PC-9 (cell line): ENCODE measurements at regions not wholly inside any gene's neighbourhood (a gene's known extent, or its start where the extent isn't known, plus 50 kb on each side); places are given as distances from the start of the nearest gene placed in this dataset.

Source experiments
- BruUV-seq: library from RNA; stranded (reverse); fragments of 400-500 nt; replicated peaks from 2 replicates; lab custom pipeline; 2021; lab: Mats Ljungman, UMichigan
- CTCF ChIA-PET: fragments of 300-600 bp; sonication (Branson Sonifier 250); formaldehyde crosslinking; loops from one replicate; lab custom pipeline; 2022; ENCODE audit warnings: antibody characterized with exemption; lab: Charles Lee
- POLR2A ChIA-PET: fragments of 300-600 bp; sonication (Branson Sonifier 250); formaldehyde crosslinking; loops from one replicate; lab custom pipeline; 2022; ENCODE audit warnings: antibody characterized with exemption; ENCODE audit not compliant: unreplicated experiment; lab: Charles Lee
- DNase-seq, 2 experiments: peaks; one replicate each; pipeline versions ENCODE4 v3.0.0 to v3.0.0-alpha.2; 2015 to 2022; ENCODE audit warnings: mixed read lengths in 1 of 2
- H2AFZ ChIP-seq: fragments of 200-600 bp; sonication (generic); 2 replicates; pipeline ENCODE4 v1.8.1; 2017; ENCODE audit warnings: antibody characterized with exemption
- H3F3A ChIP-seq: fragments of 200-600 bp; sonication (generic); 2 replicates; pipeline ENCODE4 v1.8.1; 2017; ENCODE audit warnings: antibody characterized with exemption, mild to moderate bottlenecking, low read depth; ENCODE audit not compliant: insufficient read depth
- H3K27ac ChIP-seq: fragments of 200-600 bp; sonication (generic); 2 replicates; pipeline ENCODE4 v1.6.1; 2016; ENCODE audit warnings: mixed run types
- H3K27me3 ChIP-seq: fragments of 200-600 bp; sonication (generic); 2 replicates; pipeline ENCODE4 v1.6.1; 2016; ENCODE audit warnings: low read depth, mixed run types; ENCODE audit not compliant: insufficient read depth
- H3K36me3 ChIP-seq: fragments of 200-600 bp; sonication (generic); 2 replicates; pipeline ENCODE4 v1.6.1; 2016; ENCODE audit warnings: low read depth, mixed run types
- H3K4me1 ChIP-seq: fragments of 200-600 bp; sonication (generic); replicated peaks from 2 replicates; pipeline ENCODE4 v1.6.1; 2016; ENCODE audit warnings: mixed run types; ENCODE audit not compliant: insufficient read depth
- H3K4me2 ChIP-seq: fragments of 200-600 bp; sonication (generic); 2 replicates; pipeline ENCODE4 v1.6.1; 2017; ENCODE audit warnings: mixed run types
- H3K4me3 ChIP-seq: fragments of 200-600 bp; sonication (generic); 2 replicates; pipeline ENCODE4 v1.6.1; 2016; ENCODE audit warnings: mixed run types
- H3K79me2 ChIP-seq: fragments of 200-600 bp; sonication (generic); 2 replicates; pipeline ENCODE4 v1.6.1; 2017; ENCODE audit warnings: low read depth, mixed run types
- H3K9me2 ChIP-seq: fragments of 200-600 bp; sonication (generic); 2 replicates; pipeline ENCODE4 v1.8.1; 2017; ENCODE audit warnings: mild to moderate bottlenecking; ENCODE audit not compliant: insufficient read depth
- H3K9me3 ChIP-seq: fragments of 200-600 bp; sonication (generic); 2 replicates; pipeline ENCODE4 v1.8.1; 2016; ENCODE audit warnings: low read depth; ENCODE audit not compliant: insufficient read depth
- H4K20me1 ChIP-seq: fragments of 200-600 bp; sonication (generic); 2 replicates; pipeline ENCODE4 v1.8.1; 2017; ENCODE audit not compliant: insufficient read depth
- EZH2 ChIP-seq: fragments of 200-600 bp; sonication (generic); IDR thresholded peaks from 2 replicates; pipeline ENCODE4 v1.8.0; 2017; ENCODE audit warnings: antibody characterized with exemption, low read depth
- intact Hi-C: fragments of 100-400 bp; cut with micrococcal nuclease; formaldehyde crosslinking; loops from one replicate; pipeline ENCODE4 v1.10.0; 2022; ENCODE audit not compliant: unreplicated experiment
- TF ChIP-seq, protein P1 (sequence below): fragments of 200-600 bp; sonication (generic); conservative IDR thresholded peaks from 2 replicates; pipeline ENCODE4 v1.6.1; 2017; ENCODE audit warnings: mixed run types, antibody characterized with exemption, mild to moderate bottlenecking, moderate library complexity

DNA sequence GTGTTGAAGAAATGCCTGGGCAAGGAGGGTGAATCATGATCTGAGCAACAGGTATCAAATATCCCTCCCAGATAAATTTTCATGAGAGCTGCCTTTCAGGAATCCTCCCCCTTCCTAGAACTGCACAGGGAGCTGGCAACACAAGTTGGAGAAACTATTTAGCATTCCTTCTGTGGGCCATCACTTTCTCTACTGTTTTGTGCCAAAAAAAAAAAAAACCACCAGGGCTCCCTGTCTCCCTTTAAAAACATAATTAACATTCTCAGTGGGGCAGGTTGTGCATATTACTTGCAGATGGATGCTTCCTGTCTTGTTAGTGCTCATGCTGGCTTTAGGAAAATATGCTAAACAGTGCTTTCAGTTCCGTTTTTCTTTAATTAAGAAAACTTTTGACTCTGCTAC is 234.9 kb upstream of the LMCD1 start:
- ChIA-PET CTCF (no interaction called here), POLR2A (no interaction called here)
- no peaks in the 10 kb centered on the region for H3K27me3 ChIP-seq
- H3K79me2 ChIP-seq = no peaks in the 10 kb centered on the region
- H3K4me2 ChIP-seq = no peak overlapping the region
- no peaks in the 10 kb centered on the region for H3K36me3 ChIP-seq
- intact Hi-C loops = no loop called here
- H3K9me2 ChIP-seq = no peaks in the 10 kb centered on the region; the same call in 1 of the 2 replicates
- H3K27ac ChIP-seq = no peak overlapping the region
- H3K4me1 ChIP-seq = no peaks in the 10 kb centered on the region
- H3K4me3 ChIP-seq = no peak overlapping the region
- no TSS peak for BruUV-seq
- no peaks in the 10 kb centered on the region for H3F3A ChIP-seq
- TF ChIP-seq, protein P1, sequence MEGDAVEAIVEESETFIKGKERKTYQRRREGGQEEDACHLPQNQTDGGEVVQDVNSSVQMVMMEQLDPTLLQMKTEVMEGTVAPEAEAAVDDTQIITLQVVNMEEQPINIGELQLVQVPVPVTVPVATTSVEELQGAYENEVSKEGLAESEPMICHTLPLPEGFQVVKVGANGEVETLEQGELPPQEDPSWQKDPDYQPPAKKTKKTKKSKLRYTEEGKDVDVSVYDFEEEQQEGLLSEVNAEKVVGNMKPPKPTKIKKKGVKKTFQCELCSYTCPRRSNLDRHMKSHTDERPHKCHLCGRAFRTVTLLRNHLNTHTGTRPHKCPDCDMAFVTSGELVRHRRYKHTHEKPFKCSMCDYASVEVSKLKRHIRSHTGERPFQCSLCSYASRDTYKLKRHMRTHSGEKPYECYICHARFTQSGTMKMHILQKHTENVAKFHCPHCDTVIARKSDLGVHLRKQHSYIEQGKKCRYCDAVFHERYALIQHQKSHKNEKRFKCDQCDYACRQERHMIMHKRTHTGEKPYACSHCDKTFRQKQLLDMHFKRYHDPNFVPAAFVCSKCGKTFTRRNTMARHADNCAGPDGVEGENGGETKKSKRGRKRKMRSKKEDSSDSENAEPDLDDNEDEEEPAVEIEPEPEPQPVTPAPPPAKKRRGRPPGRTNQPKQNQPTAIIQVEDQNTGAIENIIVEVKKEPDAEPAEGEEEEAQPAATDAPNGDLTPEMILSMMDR = no peak
- no peak for TF ChIP-seq EZH2
- no peak overlapping the region for H2AFZ ChIP-seq
- peak; percentile 19 to 41 for DNase-seq
- no peaks in the 10 kb centered on the region for H3K9me3 ChIP-seq
- no peaks in the 10 kb centered on the region for H4K20me1 ChIP-seq

DNA sequence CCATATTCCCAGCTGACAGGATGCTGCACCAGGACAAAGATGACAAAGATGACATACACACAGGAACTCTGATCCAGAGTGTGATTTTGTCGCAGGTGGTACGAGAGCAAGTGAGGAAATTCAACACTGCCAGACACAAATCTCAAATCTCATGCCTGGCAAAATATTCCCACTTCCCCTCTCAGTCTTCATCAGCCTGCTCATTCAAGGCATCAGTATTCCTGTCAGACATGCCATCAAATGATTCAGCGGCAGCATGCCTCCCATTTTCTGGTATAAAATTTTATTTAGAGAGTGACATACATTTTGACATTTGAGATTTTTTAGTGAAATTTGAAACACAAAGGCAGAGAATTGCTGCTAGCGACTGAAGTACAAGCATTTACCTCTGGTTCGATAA is 228.1 kb upstream of the LMCD1 start:
- Histone ChIP-seq H2AFZ (no peak overlapping the region), H3K27me3 (no peaks in the 10 kb centered on the region), H3K36me3 (no peaks in the 10 kb centered on the region), H3K9me3 (no peaks in the 10 kb centered on the region), H3F3A (no peaks in the 10 kb centered on the region), H3K79me2 (no peaks in the 10 kb centered on the region), H3K4me3 (no peak overlapping the region), H3K9me2 (no peaks in the 10 kb centered on the region; the same call in 1 of the 2 replicates), H3K27ac (no peak overlapping the region), H4K20me1 (no peaks in the 10 kb centered on the region), H3K4me2 (no peak overlapping the region), H3K4me1 (no peaks in the 10 kb centered on the region)
- CTCF ChIA-PET = no interaction called here
- intact Hi-C loops = no loop called here
- POLR2A ChIA-PET = no interaction called here
- BruUV-seq = no TSS peak
- no peak for DNase-seq
- TF ChIP-seq, protein P1 = no peak
- no peak for TF ChIP-seq EZH2

DNA sequence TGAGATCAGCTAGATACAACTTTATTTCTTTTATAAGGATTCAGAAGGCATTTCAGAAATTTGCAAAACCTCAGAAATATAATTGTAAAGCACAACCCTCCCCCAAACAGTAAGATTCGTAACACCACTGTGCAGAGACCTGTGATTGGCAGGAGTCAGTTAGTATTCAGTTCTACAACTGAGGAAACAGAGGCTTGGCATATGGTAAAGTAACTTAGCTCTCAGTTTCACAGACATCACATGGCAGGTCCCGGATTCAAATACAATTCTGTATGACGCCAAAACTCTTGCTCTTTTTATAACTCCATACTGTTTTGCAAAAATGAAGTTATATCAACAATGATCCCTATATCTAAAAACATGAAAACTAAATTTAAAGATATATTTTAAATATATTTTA is 225.6 kb upstream of the LMCD1 start:
- Histone ChIP-seq H3K4me3 (no peak overlapping the region), H3K9me3 (no peaks in the 10 kb centered on the region), H3K4me1 (no peaks in the 10 kb centered on the region), H3K27me3 (no peaks in the 10 kb centered on the region), H3K36me3 (no peaks in the 10 kb centered on the region), H3F3A (no peaks in the 10 kb centered on the region), H3K27ac (no peak overlapping the region), H3K9me2 (no peaks in the 10 kb centered on the region), H3K4me2 (no peak overlapping the region), H2AFZ (no peak overlapping the region), H3K79me2 (no peaks in the 10 kb centered on the region), H4K20me1 (no peaks in the 10 kb centered on the region)
- ChIA-PET CTCF (no interaction called here), POLR2A (no interaction called here)
- DNase-seq = no peak
- TF ChIP-seq, protein P1 = no peak
- TF ChIP-seq EZH2 = no peak
- no TSS peak for BruUV-seq
- intact Hi-C loops = no loop called here
